H1 (cell line): ENCODE measurements at regions not wholly inside any gene's neighbourhood (a gene's known extent, or its start where the extent isn't known, plus 50 kb on each side); places are given as distances from the start of the nearest gene placed in this dataset.

Experiments
- CTCF ChIA-PET: fragments of 300-600 bp; sonication (Branson Sonifier 250); formaldehyde crosslinking; loops from one replicate; lab custom pipeline; 2021; ENCODE audit not compliant: partially characterized antibody; lab: Charles Lee
- POLR2A ChIA-PET: fragments of 300-600 bp; sonication (Branson Sonifier 250); formaldehyde crosslinking; loops from one replicate; lab custom pipeline; 2021; ENCODE audit warnings: inconsistent platforms; ENCODE audit not compliant: partially characterized antibody; lab: Charles Lee
- DNase-seq, 2 experiments: peaks; one replicate each; pipeline versions ENCODE4 v3.0.0 to v3.0.0-alpha.2; 2010 to 2022; ENCODE audit warnings: low spot score in 2 of 2, low read depth in 1 of 2, mixed read lengths in 1 of 2
- FAIRE-seq: peaks from 2 replicates; lab custom pipeline; 2011; peaks lifted over from hg19 to GRCh38; lab: Jason Lieb, UNC
- H2AFZ ChIP-seq: 2 replicates; pipeline ENCODE4 v1.8.1; 2012; ENCODE audit warnings: low read length, inconsistent platforms
- H2AK5ac ChIP-seq: 2 replicates; pipeline ENCODE4 v1.6.1; 2013; ENCODE audit warnings: low read depth, low read length
- H2BK120ac ChIP-seq: replicated peaks from 2 replicates; pipeline ENCODE3; 2013; ENCODE audit warnings: low read depth, low read length, inconsistent platforms
- H2BK12ac ChIP-seq: 2 replicates; pipeline ENCODE4 v1.6.1; 2013; ENCODE audit warnings: low read depth, low read length
- H2BK15ac ChIP-seq: 2 replicates; pipeline ENCODE4 v1.6.1; 2013; ENCODE audit warnings: low read length
- H2BK20ac ChIP-seq: 2 replicates; pipeline ENCODE4 v1.6.1; 2013; ENCODE audit warnings: low read length
- H2BK5ac ChIP-seq: 2 replicates; pipeline ENCODE4 v1.6.1; 2013; ENCODE audit warnings: low read depth, low read length
- H3K14ac ChIP-seq: 2 replicates; pipeline ENCODE4 v1.6.1; 2013; ENCODE audit warnings: inconsistent platforms; ENCODE audit not compliant: insufficient read length
- H3K18ac ChIP-seq: 2 replicates; pipeline ENCODE4 v1.6.1; 2013; ENCODE audit warnings: low read length; ENCODE audit errors: extremely low read depth
- H3K23ac ChIP-seq: 2 replicates; pipeline ENCODE4 v1.6.1; 2013; ENCODE audit warnings: inconsistent platforms; ENCODE audit not compliant: insufficient read length
- H3K23me2 ChIP-seq: 2 replicates; pipeline ENCODE4 v1.6.1; 2013; ENCODE audit warnings: low read depth, low read length
- H3K27ac ChIP-seq: 2 replicates; pipeline ENCODE4 v1.6.1; 2011; ENCODE audit warnings: low read depth, low read length, inconsistent platforms
- H3K27me3 ChIP-seq, 4 experiments: replicated peaks in 1 of 4; 1 replicate in 1 of 4; 2 replicates in 3 of 4; pipeline versions ENCODE4 v1.6.1 to v1.8.1; 2011 to 2013; ENCODE audit warnings: low read length in 3 of 4, mild to moderate bottlenecking in 3 of 4, inconsistent platforms in 2 of 4, mixed read lengths in 2 of 4, moderate library complexity in 1 of 4; ENCODE audit not compliant: control insufficient read depth in 3 of 4, insufficient read depth in 3 of 4; ENCODE audit errors: extremely low read depth in 1 of 4
- H3K36me3 ChIP-seq, 4 experiments: 2 replicates each; pipeline versions ENCODE4 v1.6.1 to v1.8.1; 2011 to 2013; ENCODE audit warnings: mild to moderate bottlenecking in 4 of 4, low read length in 3 of 4, moderate library complexity in 2 of 4, control low read depth in 1 of 4, inconsistent platforms in 1 of 4; ENCODE audit not compliant: insufficient read depth in 4 of 4, control insufficient read depth in 2 of 4
- H3K4ac ChIP-seq: replicated peaks from 2 replicates; pipeline ENCODE3; 2013; ENCODE audit warnings: low read length, low read depth, mixed read lengths, inconsistent platforms; ENCODE audit not compliant: insufficient read length
- H3K4me1 ChIP-seq, 4 experiments: replicated peaks in 1 of 4; 1 replicate in 1 of 4; 2 replicates in 3 of 4; pipeline versions ENCODE4 v1.6.1 to v1.8.1; 2011 to 2013; ENCODE audit warnings: low read length in 3 of 4, inconsistent platforms in 2 of 4, mixed read lengths in 1 of 4; ENCODE audit not compliant: insufficient read depth in 4 of 4, control insufficient read depth in 3 of 4
- H3K4me2 ChIP-seq, 2 experiments: 2 replicates each; pipeline versions ENCODE4 v1.6.1 to v1.8.1; 2011 to 2013; ENCODE audit warnings: low read depth in 2 of 2, low read length in 2 of 2, control low read depth in 1 of 2, inconsistent platforms in 1 of 2, mild to moderate bottlenecking in 1 of 2; ENCODE audit not compliant: insufficient read depth in 1 of 2
- H3K4me3 ChIP-seq, 4 experiments: fragments of 200-600, 300-600 bp in 1 of 4; sonication (generic), shearing (Covaris generic), sonication (Bioruptor Twin) in 1 of 4; 2 replicates each; pipeline versions ENCODE4 v1.5.1 to v1.8.1; 2011 to 2016; ENCODE audit warnings: low read length in 4 of 4, low read depth in 3 of 4, control low read depth in 2 of 4, inconsistent platforms in 2 of 4, mild to moderate bottlenecking in 2 of 4, mixed read lengths in 1 of 4, moderate library complexity in 1 of 4; ENCODE audit not compliant: insufficient read depth in 2 of 4; ENCODE audit errors: extremely low read depth in 1 of 4
- H3K56ac ChIP-seq: replicated peaks from 2 replicates; pipeline ENCODE3; 2013; ENCODE audit warnings: low read depth, mild to moderate bottlenecking, mixed read lengths, low read length, inconsistent platforms; ENCODE audit not compliant: insufficient read length
- H3K79me1 ChIP-seq: 2 replicates; pipeline ENCODE4 v1.6.1; 2013; ENCODE audit warnings: low read depth, low read length, control low read depth
- H3K79me2 ChIP-seq, 2 experiments: 2 replicates each; pipeline versions ENCODE4 v1.6.1 to v1.8.1; 2012 to 2013; ENCODE audit warnings: low read length in 2 of 2, mild to moderate bottlenecking in 2 of 2, inconsistent platforms in 1 of 2; ENCODE audit not compliant: insufficient read depth in 2 of 2, control insufficient read depth in 1 of 2
- H3K9ac ChIP-seq, 4 experiments: replicated peaks in 1 of 4; 1 replicate in 1 of 4; 2 replicates in 3 of 4; pipeline versions ENCODE4 v1.6.1 to v1.8.1; 2011 to 2013; ENCODE audit warnings: low read depth in 3 of 4, low read length in 3 of 4, control low read depth in 2 of 4, mild to moderate bottlenecking in 2 of 4, moderate library complexity in 2 of 4, inconsistent platforms in 1 of 4; ENCODE audit errors: extremely low read depth in 1 of 4
- H3K9me3 ChIP-seq, 2 experiments: 2 replicates each; pipeline versions ENCODE4 v1.6.1 to v1.8.1; 2012 to 2013; ENCODE audit warnings: mild to moderate bottlenecking in 2 of 2, moderate library complexity in 2 of 2, control low read depth in 1 of 2, inconsistent platforms in 1 of 2, low read depth in 1 of 2, low read length in 1 of 2, mixed read lengths in 1 of 2; ENCODE audit not compliant: insufficient read depth in 2 of 2
- H4K20me1 ChIP-seq, 2 experiments: replicated peaks in 1 of 2; 2 replicates each; pipeline versions ENCODE3 to v1.8.1; 2011 to 2013; ENCODE audit warnings: inconsistent platforms in 2 of 2, low read length in 2 of 2, mild to moderate bottlenecking in 1 of 2; ENCODE audit not compliant: insufficient read depth in 2 of 2, control insufficient read depth in 1 of 2
- H4K5ac ChIP-seq: 2 replicates; pipeline ENCODE4 v1.6.1; 2013; ENCODE audit warnings: low read length, low read depth, mixed read lengths, inconsistent platforms; ENCODE audit not compliant: insufficient read length
- H4K8ac ChIP-seq: 2 replicates; pipeline ENCODE4 v1.8.0; 2013; ENCODE audit warnings: mild to moderate bottlenecking, moderate library complexity, low read length, inconsistent platforms; ENCODE audit not compliant: insufficient read depth; ENCODE audit errors: extremely low read depth
- H4K91ac ChIP-seq: replicated peaks from 2 replicates; pipeline ENCODE3; 2013; ENCODE audit warnings: low read length, mixed read lengths, inconsistent platforms; ENCODE audit not compliant: insufficient read length
- CEBPB ChIP-seq: IDR thresholded peaks from 2 replicates; pipeline ENCODE4 v1.6.1; 2012; ENCODE audit warnings: low read depth, low read length
- GABPA ChIP-seq: IDR thresholded peaks from 2 replicates; pipeline ENCODE4 v1.6.1; 2011; ENCODE audit warnings: mild to moderate bottlenecking, low read length, moderate library complexity, borderline replicate concordance; ENCODE audit not compliant: insufficient read depth
- RXRA ChIP-seq: IDR thresholded peaks from 2 replicates; pipeline ENCODE4 v1.6.1; 2011; ENCODE audit warnings: low read depth, mild to moderate bottlenecking, low read length, moderate library complexity; ENCODE audit not compliant: insufficient read depth
- SIX5 ChIP-seq: IDR thresholded peaks from 2 replicates; pipeline ENCODE4 v1.6.1; 2011; ENCODE audit warnings: mild to moderate bottlenecking, low read depth, low read length
- SP4 ChIP-seq: IDR thresholded peaks from 2 replicates; pipeline ENCODE4 v1.6.1; 2012; ENCODE audit warnings: low read length, inconsistent platforms
- TAF1 ChIP-seq: IDR thresholded peaks from 2 replicates; pipeline ENCODE4 v1.6.1; 2011; ENCODE audit warnings: mild to moderate bottlenecking, low read depth, low read length
- WGBS, 2 experiments: shearing (Covaris generic) in 1 of 2; methylation state at CpG; one replicate each; pipeline versions ENCODE4 v1.1.6 to v1.1.7; 2013 to 2015; ENCODE audit warnings: low lambda C conversion rate in 2 of 2, mixed read lengths in 2 of 2, inconsistent platforms in 1 of 2, low coverage in 1 of 2, missing lambda C conversion rate in 1 of 2; ENCODE audit not compliant: insufficient replicate concordance in 2 of 2, insufficient coverage in 1 of 2, insufficient read length in 1 of 2; ENCODE audit errors: extremely low coverage in 1 of 2, missing lambda C conversion rate in 1 of 2; 5-methylcytosine and 5-hydroxymethylcytosine counted together
- TF ChIP-seq, protein P1 (sequence below), 3 experiments: IDR thresholded peaks; 1 replicate in 2 of 3; 2 replicates in 1 of 3; pipeline versions ENCODE4 v1.5.1 to v1.6.1; 2011; ENCODE audit warnings: low read length in 3 of 3, mild to moderate bottlenecking in 3 of 3, inconsistent platforms in 2 of 3, low read depth in 1 of 3, moderate library complexity in 1 of 3; ENCODE audit not compliant: insufficient read depth in 1 of 3; ENCODE audit errors: control extremely low read depth in 1 of 3

DNA sequence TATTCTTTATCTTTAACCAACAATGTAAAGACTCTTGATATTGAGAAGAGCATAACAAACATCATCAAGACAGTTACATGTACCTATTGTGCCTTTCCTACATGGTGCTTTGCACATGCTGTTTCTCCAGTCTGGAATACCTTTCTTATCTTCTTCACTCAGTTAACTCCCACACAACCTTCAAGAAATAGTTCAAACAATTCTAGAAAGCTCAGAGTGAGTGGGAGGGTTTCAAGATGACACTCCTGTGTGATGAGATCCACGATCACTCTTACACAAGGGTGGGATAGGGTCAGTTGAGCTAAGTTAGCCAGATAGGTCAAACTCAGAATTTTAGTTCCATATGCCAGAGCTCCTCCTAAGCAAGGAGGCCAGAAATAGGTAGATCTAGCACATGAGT is 915.5 kb downstream of the NR2F1-AS1 start:
- H3K27ac ChIP-seq, result no peak overlapping the region
- no peak overlapping the region for H4K8ac ChIP-seq
- no peaks in the 10 kb centered on the region for H3K9me3 ChIP-seq
- no peak overlapping the region for H3K4me3 ChIP-seq
- H3K79me2 ChIP-seq, result no peaks in the 10 kb centered on the region
- H2BK20ac ChIP-seq, result no peak overlapping the region
- no peaks in the 10 kb centered on the region for H3K36me3 ChIP-seq
- no peak overlapping the region for H3K18ac ChIP-seq
- H3K9ac ChIP-seq, result no peak overlapping the region
- POLR2A ChIA-PET, result no interaction called here
- H2BK15ac ChIP-seq, result no peak overlapping the region
- H2AK5ac ChIP-seq, result no peak overlapping the region
- H3K56ac ChIP-seq, result no peak overlapping the region
- 100% methylated on average over 1 of the region's 1 CpG; no CpG with 5 or more reads in 1 of the 2 experiments for WGBS, 2 experiments
- H3K4me1 ChIP-seq, result no peaks in the 10 kb centered on the region
- H3K14ac ChIP-seq, result no peak overlapping the region
- no peak overlapping the region for H2BK5ac ChIP-seq
- H4K20me1 ChIP-seq, result no peaks in the 10 kb centered on the region
- no peaks in the 10 kb centered on the region; the same call in 1 of the 2 replicates for H3K23me2 ChIP-seq
- H3K23ac ChIP-seq, result no peak overlapping the region
- no peak overlapping the region for H3K4ac ChIP-seq
- H2AFZ ChIP-seq, result no peak overlapping the region
- CTCF ChIA-PET, result interaction anchor here (1.3 kb wide), 1 partner anchor 12 kb away, joined by 3 read pairs; no protein-coding TSS in a partner anchor
- H3K4me2 ChIP-seq, result no peak overlapping the region
- no peak overlapping the region for H2BK12ac ChIP-seq
- TF ChIP-seq RXRA (no peak), TAF1 (no peak), CEBPB (no peak), SP4 (no peak), SIX5 (no peak), GABPA (no peak)
- TF ChIP-seq, protein P1, sequence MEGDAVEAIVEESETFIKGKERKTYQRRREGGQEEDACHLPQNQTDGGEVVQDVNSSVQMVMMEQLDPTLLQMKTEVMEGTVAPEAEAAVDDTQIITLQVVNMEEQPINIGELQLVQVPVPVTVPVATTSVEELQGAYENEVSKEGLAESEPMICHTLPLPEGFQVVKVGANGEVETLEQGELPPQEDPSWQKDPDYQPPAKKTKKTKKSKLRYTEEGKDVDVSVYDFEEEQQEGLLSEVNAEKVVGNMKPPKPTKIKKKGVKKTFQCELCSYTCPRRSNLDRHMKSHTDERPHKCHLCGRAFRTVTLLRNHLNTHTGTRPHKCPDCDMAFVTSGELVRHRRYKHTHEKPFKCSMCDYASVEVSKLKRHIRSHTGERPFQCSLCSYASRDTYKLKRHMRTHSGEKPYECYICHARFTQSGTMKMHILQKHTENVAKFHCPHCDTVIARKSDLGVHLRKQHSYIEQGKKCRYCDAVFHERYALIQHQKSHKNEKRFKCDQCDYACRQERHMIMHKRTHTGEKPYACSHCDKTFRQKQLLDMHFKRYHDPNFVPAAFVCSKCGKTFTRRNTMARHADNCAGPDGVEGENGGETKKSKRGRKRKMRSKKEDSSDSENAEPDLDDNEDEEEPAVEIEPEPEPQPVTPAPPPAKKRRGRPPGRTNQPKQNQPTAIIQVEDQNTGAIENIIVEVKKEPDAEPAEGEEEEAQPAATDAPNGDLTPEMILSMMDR (IDR thresholded peaks at IDR 0.05; ENCODE audit: control extremely low read depth in 1 of 3, insufficient read depth in 1 of 3, low read depth in 1 of 3, low read length in 3 of 3), result no peak
- H2BK120ac ChIP-seq, result no peak overlapping the region
- H4K91ac ChIP-seq, result no peak overlapping the region
- no peak for FAIRE-seq
- H4K5ac ChIP-seq, result no peak overlapping the region
- DNase-seq, result no peak
- H3K27me3 ChIP-seq, result no peaks in the 10 kb centered on the region
- no peaks in the 10 kb centered on the region for H3K79me1 ChIP-seq
